Thyroid gland (tissue), 4 donors: ENCODE measurements at regions not wholly inside any gene's neighbourhood (a gene's known extent, or its start where the extent isn't known, plus 50 kb on each side); places are given as distances from the start of the nearest gene placed in this dataset.

ENCODE experiments used
- CTCF ChIP-seq, 6 experiments: fragments of 200-600 bp in 3 of 6; fragments of 450-650 bp in 3 of 6; sonication (generic) in 3 of 6; IDR thresholded peaks; one replicate each; pipeline ENCODE4 v1.5.1; 2016 to 2019; ENCODE audit warnings: antibody characterized with exemption in 6 of 6, mild to moderate bottlenecking in 2 of 6, inconsistent platforms in 1 of 6, moderate library complexity in 1 of 6
- POLR2A ChIP-seq, 2 donors: fragments of 450-650 bp; IDR thresholded peaks; one replicate each; pipeline ENCODE4 v1.6.1; 2017; ENCODE audit warnings: antibody characterized with exemption in 2 of 2, mild to moderate bottlenecking in 2 of 2, moderate library complexity in 1 of 2

GRCh38 chr18:26792661-26793060, 72.8 kb downstream of the AQP4 start:
- TF ChIP-seq POLR2A (IDR thresholded peaks at IDR 0.05): no peak
- TF ChIP-seq CTCF (IDR thresholded peaks at IDR 0.05): no peak
